Stomach (tissue), 8 donors: ENCODE measurements at regions not wholly inside any gene's neighbourhood (a gene's known extent, or its start where the extent isn't known, plus 50 kb on each side); places are given as distances from the start of the nearest gene placed in this dataset.

Experiments
- DNase-seq, 2 donors: peaks; one replicate each; pipeline versions ENCODE4 v3.0.0 to v3.0.0-alpha.2; 2013 to 2019
- H3K27ac ChIP-seq, 5 donors: fragments of 200-600 bp in 4 of 5; sonication (generic) in 4 of 5; one replicate each; pipeline ENCODE4 v1.5.1; 2013 to 2019; ENCODE audit warnings: mild to moderate bottlenecking in 1 of 5, moderate library complexity in 1 of 5
- H3K27me3 ChIP-seq, 3 donors: fragments of 200-600 bp; sonication (generic); one replicate each; pipeline ENCODE4 v1.5.1; 2017 to 2019; ENCODE audit warnings: mixed run types in 1 of 3
- H3K36me3 ChIP-seq, 4 donors: fragments of 200-600 bp; sonication (generic); 1 replicate in 3 of 4; 2 replicates in 1 of 4; pipeline ENCODE4 v1.5.1; 2016 to 2019
- H3K4me1 ChIP-seq, 4 donors: fragments of 200-600 bp; sonication (generic); one replicate each; pipeline ENCODE4 v1.5.1; 2016 to 2019
- H3K4me3 ChIP-seq, 4 donors: fragments of 200-600 bp; sonication (generic) in 3 of 4; one replicate each; pipeline ENCODE4 v1.5.1; 2016 to 2019; ENCODE audit warnings: mild to moderate bottlenecking in 1 of 4
- H3K9me3 ChIP-seq, 4 donors: fragments of 200-600 bp; sonication (generic); one replicate each; pipeline ENCODE4 v1.5.1; 2016 to 2019
- CTCF ChIP-seq, 7 experiments: fragments of 450-650 bp in 4 of 7; fragments of 200-600 bp in 3 of 7; sonication (generic) in 3 of 7; IDR thresholded peaks; one replicate each; pipeline ENCODE4 v1.5.1; 2016 to 2019; ENCODE audit warnings: antibody characterized with exemption in 7 of 7, control low read depth in 2 of 7, mild to moderate bottlenecking in 1 of 7
- EP300 ChIP-seq: sonication (generic); formaldehyde crosslinking; IDR thresholded peaks from one replicate; pipeline ENCODE4 v1.6.1; 2017; ENCODE audit warnings: antibody characterized with exemption
- POLR2A ChIP-seq, 4 donors: fragments of 450-650 bp; IDR thresholded peaks; one replicate each; pipeline ENCODE4 v1.6.1; 2016; ENCODE audit warnings: antibody characterized with exemption in 4 of 4, control low read depth in 2 of 4, mild to moderate bottlenecking in 1 of 4, moderate library complexity in 1 of 4
- POLR2AphosphoS5 ChIP-seq, 3 donors: sonication (generic); formaldehyde crosslinking; IDR thresholded peaks; one replicate each; pipeline ENCODE4 v1.6.1; 2016; ENCODE audit warnings: antibody characterized with exemption in 3 of 3
- WGBS, 5 donors: extraction: QIAGEN DNeasy Blood & Tissue Kit in 3 of 5; methylation state at CpG; one replicate each; pipeline versions ENCODE4 v1.1.5 to v1.1.7; 2013 to 2018; 5-methylcytosine and 5-hydroxymethylcytosine counted together
- intact Hi-C: fragments of 100-400 bp; cut with DNase I; formaldehyde crosslinking; loops from one replicate; pipeline ENCODE4 v1.15.1; 2023; ENCODE audit warnings: low total_unique reads
- donor health status: healthy with polysubstance abuse.
- donor health status: Bipolar disorder and iron deficiency.
- donor health status: healthy.

GRCh38 chr6:88491266-88491880, 325.2 kb upstream of the CNR1 start:
- H3K36me3 ChIP-seq, result no peaks in the 10 kb centered on the region
- no peaks in the 10 kb centered on the region for H3K9me3 ChIP-seq
- DNase-seq, result no peak
- no peaks in the 10 kb centered on the region for H3K4me1 ChIP-seq
- no peak overlapping the region for H3K4me3 ChIP-seq
- H3K27ac ChIP-seq, result no peak overlapping the region
- WGBS, 5 donors, result 58 to 78% (median 72%) methylated on average over 4 of the region's 4 CpGs
- intact Hi-C loops, result no loop called here
- no peak for TF ChIP-seq POLR2A (IDR thresholded peaks at IDR 0.05)
- no peak for TF ChIP-seq POLR2AphosphoS5 (IDR thresholded peaks at IDR 0.05)
- TF ChIP-seq EP300, result no peak
- TF ChIP-seq CTCF (IDR thresholded peaks at IDR 0.05), result no peak
- no peaks in the 10 kb centered on the region for H3K27me3 ChIP-seq

- H3K27ac ChIP-seq, result no peak overlapping the region
- H3K36me3 ChIP-seq, result no peaks in the 10 kb centered on the region
- DNase-seq, result no peak
- H3K4me1 ChIP-seq, result no peaks in the 10 kb centered on the region
- no peaks in the 10 kb centered on the region for H3K9me3 ChIP-seq
- TF ChIP-seq POLR2A (IDR thresholded peaks at IDR 0.05), result no peak
- TF ChIP-seq EP300, result no peak
- no peak for TF ChIP-seq CTCF (IDR thresholded peaks at IDR 0.05)
- TF ChIP-seq POLR2AphosphoS5 (IDR thresholded peaks at IDR 0.05), result no peak
- no peak overlapping the region for H3K4me3 ChIP-seq
- intact Hi-C loops, result no loop called here
- WGBS, 5 donors, result 57 to 87% (median 77%) methylated on average over 2 of the region's 2 CpGs
- H3K27me3 ChIP-seq, result no peaks in the 10 kb centered on the region
Observed at GRCh38 chr6:88490908-88491264, 324.7 kb upstream of the CNR1 start.

GRCh38 chr6:88490195-88490907, 324.2 kb upstream of the CNR1 start:
- H3K27me3 ChIP-seq, result no peaks in the 10 kb centered on the region
- no peak overlapping the region for H3K27ac ChIP-seq
- no peaks in the 10 kb centered on the region for H3K4me1 ChIP-seq
- TF ChIP-seq POLR2AphosphoS5 (IDR thresholded peaks at IDR 0.05) (no peak), POLR2A (IDR thresholded peaks at IDR 0.05) (no peak), EP300 (no peak), CTCF (IDR thresholded peaks at IDR 0.05) (no peak)
- intact Hi-C loops, result no loop called here
- no peaks in the 10 kb centered on the region for H3K9me3 ChIP-seq
- 69 to 79% (median 74%) methylated on average over 6 of the region's 6 CpGs for WGBS, 5 donors
- DNase-seq, result no peak
- no peaks in the 10 kb centered on the region for H3K36me3 ChIP-seq
- H3K4me3 ChIP-seq, result no peak overlapping the region

- Histone ChIP-seq H3K4me1 (no peaks in the 10 kb centered on the region), H3K36me3 (no peaks in the 10 kb centered on the region), H3K4me3 (no peak overlapping the region), H3K27me3 (no peaks in the 10 kb centered on the region), H3K27ac (no peak overlapping the region), H3K9me3 (peaks cover 4 to 20% (median 6%) of the 10 kb centered on the region in 4 donors)
- WGBS, 5 donors, result 51 to 85% (median 75%) methylated on average over 2 of the region's 2 CpGs
- intact Hi-C loops, result no loop called here
- no peak for DNase-seq
- no peak for TF ChIP-seq EP300
- no peak for TF ChIP-seq POLR2AphosphoS5 (IDR thresholded peaks at IDR 0.05)
- no peak for TF ChIP-seq POLR2A (IDR thresholded peaks at IDR 0.05)
- TF ChIP-seq CTCF (IDR thresholded peaks at IDR 0.05), result no peak
Observed at GRCh38 chr6:88483424-88483823, 317.3 kb upstream of the CNR1 start.
